NCI-H2107 treated with DMSO at 0.1 percent for 48 hours (cell line): ENCODE measurements at regions not wholly inside any gene's neighbourhood (a gene's known extent, or its start where the extent isn't known, plus 50 kb on each side); places are given as distances from the start of the nearest gene placed in this dataset.

Experiments
- DNase-seq: peaks from one replicate; lab custom pipeline; 2025; ENCODE audit not compliant: unreplicated experiment; lab: John Stamatoyannopoulos, UW

DNA sequence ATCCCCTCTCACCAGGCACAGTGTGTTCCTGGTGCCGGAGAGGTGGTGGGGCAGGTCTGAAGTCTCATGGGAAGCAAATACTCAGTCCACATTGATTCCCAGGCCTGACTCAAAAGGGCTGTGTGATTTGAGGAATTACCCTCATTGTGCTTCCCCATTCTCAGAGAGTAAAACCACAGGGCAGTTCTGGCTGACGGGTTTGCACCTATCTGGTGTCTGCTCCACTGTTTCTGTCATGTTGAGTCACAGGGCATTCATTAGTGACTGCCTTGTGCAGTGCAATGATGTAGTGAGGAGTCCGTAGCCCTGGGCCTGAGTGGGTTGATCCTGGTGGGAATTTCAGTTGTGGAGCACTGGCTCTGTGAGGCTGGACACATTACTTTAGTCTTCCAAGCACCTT is 85.2 kb upstream of the ARHGAP20 start:
- DNase-seq, result no peak

DNA sequence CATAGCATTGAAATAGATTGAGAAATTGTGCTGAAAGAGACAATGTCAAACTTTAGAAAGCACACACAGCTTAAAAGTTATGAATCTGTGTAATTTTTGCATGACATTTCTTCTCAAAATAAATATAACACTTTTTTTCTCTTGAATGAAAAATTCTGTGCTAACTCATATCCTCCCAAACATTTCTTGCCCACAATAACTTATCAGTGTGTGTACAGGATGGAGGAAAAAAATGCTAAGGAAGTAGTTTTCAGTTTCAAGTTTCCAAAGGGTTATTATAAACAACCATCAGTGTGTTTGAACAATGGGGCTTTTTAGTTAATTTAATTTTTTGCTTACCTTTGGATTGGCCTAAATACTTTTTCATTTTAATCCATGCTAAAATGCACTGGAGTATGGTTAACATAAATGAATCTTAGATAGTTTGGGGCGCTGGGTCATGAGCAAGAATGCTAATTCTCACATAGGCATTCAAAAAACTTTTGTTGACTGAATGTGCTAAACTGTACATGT is 82.9 kb upstream of the ARHGAP20 start:
- no peak for DNase-seq

DNA sequence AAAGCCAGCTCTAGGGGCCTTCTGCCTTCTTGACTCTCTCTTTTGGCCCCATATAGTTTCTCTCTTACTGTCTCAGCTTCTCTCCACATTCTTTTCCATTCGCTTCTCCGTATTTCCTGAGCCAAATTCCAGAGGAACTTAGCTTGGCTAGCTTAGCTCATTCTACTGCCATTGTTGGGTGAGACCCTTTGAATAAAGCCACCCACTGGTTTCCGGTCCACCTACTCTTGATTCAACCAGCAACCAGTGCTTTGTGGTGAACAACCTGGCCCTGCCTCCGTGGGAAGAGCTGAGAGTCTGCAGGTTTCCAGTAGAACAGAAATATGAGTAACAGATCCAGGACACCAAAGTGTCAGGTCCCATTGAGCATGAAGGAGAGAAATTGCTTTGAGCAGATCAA is 81.3 kb upstream of the ARHGAP20 start:
- DNase-seq, result no peak

DNA sequence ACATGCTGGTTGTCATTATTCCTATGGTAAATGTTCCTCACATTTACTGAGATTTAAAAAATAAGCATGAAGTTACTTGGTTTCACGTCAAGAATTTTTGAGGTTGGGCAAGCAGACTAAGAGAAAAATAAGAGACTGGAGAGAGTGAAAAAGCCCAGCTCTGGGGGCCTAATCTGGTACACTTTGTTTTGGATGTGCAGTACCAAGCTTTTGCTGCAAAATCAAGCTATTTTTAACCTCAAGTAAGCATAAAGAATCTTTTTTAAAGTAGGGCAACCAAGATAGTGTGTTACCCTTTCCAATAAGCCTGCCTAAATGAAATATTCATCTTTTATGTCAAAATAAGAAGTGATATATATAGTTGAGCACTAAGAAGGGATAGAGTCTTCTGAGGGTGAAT is 79.4 kb upstream of the ARHGAP20 start:
- no peak for DNase-seq

DNA sequence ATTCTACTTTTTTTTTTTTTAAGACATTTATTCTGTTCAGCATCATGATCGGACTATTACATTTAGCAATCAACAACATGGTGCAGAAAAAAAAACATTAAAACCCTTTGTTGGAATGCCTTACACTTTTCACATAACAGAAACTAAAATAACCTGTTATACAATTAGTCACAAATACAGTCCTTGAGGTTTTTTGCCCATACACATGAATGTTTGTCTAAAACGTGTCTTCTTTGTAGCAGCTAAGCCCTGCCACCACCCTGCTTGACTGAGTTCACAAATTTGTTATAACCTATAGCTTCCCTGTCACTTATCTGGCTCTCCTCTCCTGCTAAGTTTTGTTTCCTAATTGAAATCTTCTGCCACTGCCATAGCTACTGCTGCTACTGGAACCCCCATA is 75.4 kb upstream of the ARHGAP20 start:
- no peak for DNase-seq

DNA sequence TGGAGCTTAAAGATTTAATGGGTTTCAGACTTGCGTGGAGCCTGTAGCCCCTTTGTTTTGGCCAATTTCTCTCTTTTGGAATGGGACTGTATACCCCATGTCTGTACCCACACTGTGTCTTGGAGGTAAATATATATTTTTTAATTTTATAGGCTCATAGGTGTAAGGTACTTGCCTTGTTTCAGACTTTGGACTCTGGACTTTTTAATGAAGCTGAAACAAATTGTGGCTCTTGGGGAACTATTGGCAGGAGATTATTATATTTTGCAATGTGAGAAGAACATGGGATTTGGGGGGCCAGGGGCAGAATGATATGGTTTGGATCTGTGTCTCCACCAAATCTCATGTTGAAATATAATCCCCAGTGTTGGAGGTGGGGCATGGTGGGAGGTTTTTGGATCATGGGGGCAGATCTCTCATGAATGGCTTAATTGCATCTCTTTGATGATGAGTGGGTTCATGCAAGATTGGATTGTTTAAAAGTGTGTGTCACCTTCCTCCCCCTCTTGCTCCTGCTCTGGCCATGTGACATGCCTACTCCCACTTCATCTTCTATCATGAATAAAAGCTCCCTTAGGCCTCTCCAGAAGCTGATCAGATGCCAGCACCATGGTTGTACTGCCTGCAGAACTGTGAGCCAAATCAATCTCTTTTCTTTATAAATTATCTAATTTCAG is 74.1 kb upstream of the ARHGAP20 start:
- no peak for DNase-seq

DNA sequence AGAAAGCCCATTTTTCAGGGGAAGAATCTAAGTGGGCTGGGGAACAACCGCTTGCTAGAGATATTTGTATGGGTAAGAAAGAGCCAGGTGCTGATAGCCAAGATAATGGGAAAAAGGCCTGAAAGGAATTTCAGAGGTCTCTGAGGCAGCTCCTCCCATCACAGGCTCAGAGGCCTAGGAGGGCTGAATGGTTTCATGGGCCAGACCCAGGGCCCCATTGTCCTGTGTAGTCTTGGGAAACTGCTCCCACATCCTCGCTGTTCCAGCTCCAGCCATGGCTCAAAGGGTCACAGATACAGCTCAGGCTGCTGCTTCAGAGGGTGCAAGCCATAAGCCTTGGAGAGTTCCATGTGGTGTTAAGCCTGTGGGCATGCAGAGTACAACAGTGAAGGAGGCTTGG is 73.2 kb upstream of the ARHGAP20 start:
- DNase-seq, result no peak

DNA sequence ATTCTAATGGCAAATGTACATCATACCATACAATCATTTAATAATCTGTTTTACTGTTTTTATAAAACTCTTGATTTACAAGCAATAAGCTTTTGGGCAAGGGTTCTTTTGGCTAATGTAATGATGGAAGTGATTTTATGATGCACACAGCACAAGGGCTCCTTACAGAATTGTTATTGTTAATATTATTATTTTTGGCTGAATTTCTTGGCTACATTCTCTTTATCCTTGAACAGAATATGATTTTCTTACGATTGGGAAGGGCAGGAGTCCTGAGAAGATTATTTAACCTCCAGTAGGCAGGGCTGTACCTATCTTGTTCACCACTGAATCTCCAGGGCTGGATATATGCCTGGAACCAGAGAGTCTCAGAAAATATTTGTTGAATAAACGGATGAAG is 70.4 kb upstream of the ARHGAP20 start:
- no peak for DNase-seq

DNA sequence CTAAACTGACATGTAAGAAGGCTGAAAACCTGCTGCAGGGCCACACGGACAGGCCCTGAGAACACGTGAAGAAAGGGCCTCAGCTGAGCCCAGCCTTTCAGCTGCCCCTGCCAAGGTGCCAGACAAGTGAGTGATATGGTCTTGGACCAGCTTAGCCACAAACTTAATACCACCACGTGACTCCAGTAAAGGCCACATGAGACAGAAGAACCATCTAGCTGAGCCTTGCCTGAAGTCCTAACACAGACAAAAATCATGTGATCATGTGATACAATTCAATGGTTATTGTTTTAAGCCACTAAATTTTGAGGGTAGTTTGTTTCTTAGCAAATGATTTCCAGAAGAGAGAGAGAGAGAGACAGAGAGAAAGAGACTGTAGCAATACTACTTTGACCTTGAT is 66.9 kb upstream of the ARHGAP20 start:
- no peak for DNase-seq

DNA sequence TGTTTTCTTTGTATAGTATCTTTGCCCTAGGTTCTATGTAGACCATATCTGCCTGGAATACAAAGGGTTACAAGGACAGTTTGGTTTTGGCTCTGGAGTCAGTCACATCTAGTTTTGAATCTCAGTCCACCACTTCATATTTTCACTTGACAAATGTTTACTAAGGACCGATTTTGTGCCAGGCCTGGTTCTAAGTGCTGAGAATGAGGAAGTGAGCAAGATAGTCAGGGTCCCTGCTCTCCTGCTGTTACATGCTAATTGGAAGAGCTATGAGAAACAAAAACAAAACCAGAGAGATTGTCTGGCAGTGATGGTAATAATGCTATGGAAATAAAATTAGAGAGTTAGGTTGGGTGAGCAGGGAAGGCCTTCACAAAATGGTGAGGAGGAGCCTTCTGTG is 66.1 kb upstream of the ARHGAP20 start:
- DNase-seq, result no peak

DNA sequence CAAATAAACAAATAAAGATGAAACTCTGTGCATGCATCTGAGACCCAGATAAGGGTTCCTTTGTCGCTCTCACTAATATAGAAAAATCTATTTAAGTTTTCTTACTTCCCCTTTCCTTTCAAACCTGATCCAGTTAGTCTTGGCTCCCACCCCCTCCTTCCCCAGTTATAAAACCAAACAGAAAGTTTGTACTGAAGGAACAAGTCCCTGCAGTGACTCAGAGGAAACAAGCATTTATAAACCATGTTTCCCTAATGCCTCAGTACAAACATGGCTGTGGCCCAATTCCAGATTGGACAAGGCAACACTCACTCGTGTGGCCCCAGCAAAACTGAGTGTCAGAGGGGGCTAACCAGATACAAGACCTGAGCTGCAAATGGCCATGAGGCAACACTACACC is 65.5 kb upstream of the ARHGAP20 start:
- DNase-seq, result no peak

DNA sequence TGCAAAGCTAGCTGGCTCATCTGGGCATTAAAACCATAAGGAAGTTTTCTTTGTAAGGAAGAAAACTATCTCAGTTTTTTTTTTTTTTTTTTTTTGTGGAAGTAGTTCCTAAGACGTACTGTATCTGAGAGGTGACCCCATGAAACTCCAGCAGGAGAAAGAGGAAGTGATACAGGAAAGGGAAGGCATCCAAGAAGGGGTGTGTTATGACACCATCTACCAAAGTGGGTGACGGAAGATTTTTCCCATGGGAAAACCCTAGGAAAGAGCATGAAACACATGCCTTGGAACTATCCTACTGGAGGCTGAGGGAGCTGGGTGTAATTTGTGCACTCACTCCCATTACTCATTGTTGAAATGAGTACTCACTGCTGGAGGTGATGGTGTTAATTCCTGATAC is 63.8 kb upstream of the ARHGAP20 start:
- DNase-seq, result no peak

DNA sequence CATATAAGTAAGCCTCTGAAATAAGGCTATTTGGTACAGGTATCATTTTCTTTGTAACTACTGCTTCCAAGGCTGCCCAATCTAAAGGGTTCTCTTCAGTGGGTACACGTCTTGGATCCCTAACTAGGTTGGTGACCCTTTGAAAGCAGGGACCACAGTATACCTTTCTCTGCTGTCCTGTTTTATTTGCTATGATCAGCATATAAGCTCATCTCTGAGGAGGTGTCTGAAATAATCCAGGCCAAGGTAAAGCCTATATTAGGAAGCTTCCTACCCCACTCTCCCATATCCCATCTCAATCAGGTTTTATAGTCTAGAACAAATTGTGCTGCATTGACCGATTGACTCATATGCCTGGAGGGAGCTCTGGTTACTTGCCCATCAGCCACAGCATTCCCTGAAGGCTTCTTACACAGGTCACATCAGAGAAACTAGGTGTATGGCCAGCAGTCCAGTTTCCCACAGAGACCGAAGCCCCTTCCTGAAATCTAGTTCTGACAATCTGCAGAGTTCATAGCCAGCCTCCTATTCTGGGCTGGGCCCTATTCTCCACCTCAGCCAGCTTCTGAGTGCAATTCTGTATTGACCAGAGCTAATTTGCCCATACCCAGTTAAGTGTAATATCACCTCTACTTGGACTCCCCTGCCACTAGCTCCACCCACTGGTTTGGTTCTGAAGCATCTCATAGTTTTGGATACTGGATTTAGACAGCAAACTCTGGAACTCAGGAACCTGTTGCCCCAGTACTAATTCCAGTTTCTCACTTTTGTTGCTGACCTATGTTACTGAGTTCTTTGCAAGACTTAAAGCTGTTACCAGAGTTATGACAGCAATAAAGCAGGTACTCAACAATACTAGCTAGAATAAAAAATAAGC is 62.1 kb upstream of the ARHGAP20 start:
- no peak for DNase-seq

DNA sequence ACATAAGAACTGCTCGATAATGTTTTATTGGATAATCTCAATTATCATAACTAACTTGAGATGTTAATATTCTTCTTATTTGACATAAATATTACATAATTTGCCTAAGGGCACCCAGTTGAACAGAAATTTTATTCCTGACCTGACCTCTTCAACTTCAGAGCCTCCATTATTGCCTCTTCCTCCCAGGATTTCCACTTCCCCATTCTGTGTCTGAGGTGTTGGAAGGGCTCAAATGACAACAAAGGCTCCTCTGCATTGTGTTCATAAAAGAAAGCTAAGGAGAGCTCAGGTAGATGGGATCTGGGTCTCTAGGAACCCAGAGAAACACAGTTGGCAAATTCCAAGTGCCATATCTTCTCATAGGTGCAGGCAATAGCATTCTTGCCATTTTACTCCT is 61.2 kb upstream of the ARHGAP20 start:
- DNase-seq, result no peak

DNA sequence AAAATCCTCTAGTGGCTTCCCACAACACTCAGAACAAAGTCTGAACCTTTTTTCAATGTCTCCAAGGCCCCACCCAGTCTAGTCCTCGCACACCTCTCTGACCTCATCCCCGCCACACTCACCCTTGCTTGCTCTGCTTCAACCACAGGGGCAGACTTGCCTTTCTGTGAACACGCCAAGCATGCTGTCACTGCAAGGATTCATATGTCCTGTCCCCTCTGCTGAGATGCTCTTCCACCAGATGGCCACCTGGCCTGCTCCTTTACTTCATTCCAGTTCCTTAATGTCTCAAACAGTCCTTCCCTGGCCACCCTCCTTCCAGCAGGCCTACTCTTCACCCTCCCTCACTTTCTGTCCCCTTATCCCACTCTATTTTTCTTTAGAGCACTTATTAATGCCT is 60.6 kb upstream of the ARHGAP20 start:
- no peak for DNase-seq

DNA sequence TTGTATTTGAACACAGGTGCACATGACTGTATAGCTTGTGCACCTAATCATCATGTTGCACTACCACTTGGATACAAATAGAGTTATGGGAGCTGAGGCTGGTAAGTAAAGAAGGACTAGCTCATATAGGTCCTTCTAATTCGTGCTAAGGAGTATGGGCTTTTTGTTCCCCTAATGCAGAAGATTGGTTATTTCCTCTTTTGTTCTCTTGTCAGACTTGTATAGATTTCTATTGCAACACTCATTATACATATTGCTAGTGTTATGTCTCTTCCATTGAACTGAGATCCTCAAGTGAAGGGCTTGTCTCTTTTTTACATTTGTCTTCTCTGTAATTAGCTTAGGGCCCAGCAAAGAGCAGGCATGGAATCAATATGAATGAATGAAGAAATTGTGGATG is 54.1 kb upstream of the ARHGAP20 start:
- DNase-seq, result no peak

DNA sequence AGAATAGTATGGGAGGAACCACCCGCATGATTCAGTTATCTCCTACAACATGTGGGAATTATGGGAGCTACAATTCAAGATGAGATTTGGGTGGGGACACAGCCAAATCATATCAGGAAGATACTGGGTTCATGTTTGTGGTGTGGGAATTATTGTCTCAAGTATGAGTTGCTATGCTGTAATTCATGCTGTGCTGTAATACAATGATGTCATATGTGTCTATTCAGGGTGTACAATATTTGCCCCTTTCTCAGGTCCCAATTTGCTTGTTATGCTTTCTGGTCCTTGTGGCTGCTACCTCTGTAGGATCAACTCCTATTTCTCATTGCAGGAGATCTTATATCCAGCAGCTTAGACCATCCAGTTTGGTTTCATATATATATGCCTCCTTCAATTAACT is 52.2 kb upstream of the ARHGAP20 start:
- DNase-seq, result no peak

DNA sequence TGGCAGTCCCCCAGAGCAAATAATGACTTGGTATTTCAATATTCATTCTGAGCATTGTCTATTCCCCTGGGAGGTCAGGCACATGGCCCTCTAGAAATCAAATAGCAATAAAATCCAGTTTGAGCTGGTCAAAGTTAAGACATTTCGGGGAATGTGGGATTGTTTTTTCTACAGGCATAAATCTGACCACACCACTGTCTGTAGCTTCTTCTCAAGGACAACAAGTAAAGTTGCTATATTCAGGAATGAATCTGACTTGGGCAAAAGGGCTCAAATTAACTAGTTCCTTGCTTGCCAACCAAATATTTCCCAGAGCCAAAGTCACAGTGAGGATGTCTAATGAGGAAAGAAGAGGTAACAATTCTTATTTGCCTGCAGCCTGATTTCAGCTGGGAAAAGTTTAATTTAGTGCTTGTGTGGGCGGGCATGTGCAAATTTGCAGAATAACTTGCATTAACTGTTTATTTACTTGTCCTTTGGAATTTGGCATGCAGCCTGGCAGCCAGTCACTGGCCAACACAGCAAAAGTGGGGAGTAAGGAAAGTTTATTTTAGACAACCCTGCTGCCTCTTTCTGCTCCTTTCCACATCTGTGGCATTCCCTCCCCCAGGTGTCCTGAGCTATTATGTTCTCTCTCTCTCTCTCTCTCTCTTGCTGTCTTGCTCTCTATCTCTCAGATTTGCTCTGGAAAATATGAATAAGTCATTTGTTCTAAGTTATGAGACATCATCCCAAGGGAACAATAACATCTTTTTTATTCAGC is 51.2 kb upstream of the ARHGAP20 start:
- peak; percentile 8 for DNase-seq

DNA sequence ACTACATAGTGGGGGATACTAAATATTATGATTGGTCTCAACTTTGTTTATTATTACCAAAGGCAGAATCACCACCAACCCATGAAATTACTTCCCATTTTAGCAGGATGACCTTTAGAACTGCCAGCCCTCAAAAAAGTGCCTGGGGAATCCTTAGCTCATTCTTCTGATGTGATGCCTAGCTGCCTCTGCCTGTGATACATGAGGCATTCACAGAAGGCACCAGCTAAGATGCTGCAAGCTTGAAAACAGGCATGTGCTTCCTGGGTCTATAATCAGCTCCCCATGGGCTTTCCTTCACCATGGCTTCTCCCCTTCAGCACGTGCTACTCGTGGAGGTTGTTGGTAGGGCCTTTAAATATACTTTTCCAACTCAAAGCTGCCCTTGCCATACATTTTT is 50.4 kb upstream of the ARHGAP20 start:
- DNase-seq, result no peak
